ENCODE measurements at regions not wholly inside any gene's neighbourhood (a gene's known extent, or its start where the extent isn't known, plus 50 kb on each side); places are given as distances from the start of the nearest gene placed in this dataset.

- DNase-seq (ENCODE audit: insufficient read length, low spot score) (no peak), FAIRE-seq (no peak)
- TF ChIP-seq CTCF (IDR thresholded peaks at IDR 0.05; ENCODE audit: insufficient read depth, missing control alignments): no peak
These were observed 245.2 kb upstream of the NFE2L3 start for GRCh38 chr7:25906760-25907159.

- TF ChIP-seq CTCF (IDR thresholded peaks at IDR 0.05; ENCODE audit: insufficient read depth, missing control alignments): no peak
- DNase-seq (ENCODE audit: insufficient read length, low spot score): no peak
- FAIRE-seq: no peak
These were observed 244.8 kb upstream of the NFE2L3 start for GRCh38 chr7:25907214-25907613.

- TF ChIP-seq CTCF (IDR thresholded peaks at IDR 0.05; ENCODE audit: insufficient read depth, missing control alignments): no peak
- DNase-seq (ENCODE audit: insufficient read length, low spot score): no peak
- no peak for FAIRE-seq
These were observed 244.3 kb upstream of the NFE2L3 start for GRCh38 chr7:25907731-25908130.

- no peak for TF ChIP-seq CTCF (IDR thresholded peaks at IDR 0.05; ENCODE audit: insufficient read depth, missing control alignments)
- no peak for FAIRE-seq
These were observed 243.6 kb upstream of the NFE2L3 start for GRCh38 chr7:25908154-25908949.

GRCh38 chr7:25911738-25912607 is 240.0 kb upstream of the NFE2L3 start:
- DNase-seq (ENCODE audit: insufficient read length, low spot score): no peak

More at GRCh38 chr7:25908154-25908949, 243.6 kb upstream of the NFE2L3 start:
- no peak for DNase-seq (ENCODE audit: insufficient read length, low spot score)

GRCh38 chr7:25913598-25914224 is 238.3 kb upstream of the NFE2L3 start:
- TF ChIP-seq CTCF (IDR thresholded peaks at IDR 0.05; ENCODE audit: insufficient read depth, missing control alignments): no peak
- no peak for DNase-seq (ENCODE audit: insufficient read length, low spot score)
- FAIRE-seq: no peak

More at GRCh38 chr7:25911738-25912607, 240.0 kb upstream of the NFE2L3 start:
- no peak for TF ChIP-seq CTCF (IDR thresholded peaks at IDR 0.05; ENCODE audit: insufficient read depth, missing control alignments)
- no peak for FAIRE-seq

Measured in D721Med (cell line).